ENCODE measurements at regions not wholly inside any gene's neighbourhood (a gene's known extent, or its start where the extent isn't known, plus 50 kb on each side); places are given as distances from the start of the nearest gene placed in this dataset.
"Not testable (repeated sequence)": the region's sequence is repeated elsewhere in the genome, so short reads cannot be mapped to it uniquely, and the experiment has no call there.

DNA sequence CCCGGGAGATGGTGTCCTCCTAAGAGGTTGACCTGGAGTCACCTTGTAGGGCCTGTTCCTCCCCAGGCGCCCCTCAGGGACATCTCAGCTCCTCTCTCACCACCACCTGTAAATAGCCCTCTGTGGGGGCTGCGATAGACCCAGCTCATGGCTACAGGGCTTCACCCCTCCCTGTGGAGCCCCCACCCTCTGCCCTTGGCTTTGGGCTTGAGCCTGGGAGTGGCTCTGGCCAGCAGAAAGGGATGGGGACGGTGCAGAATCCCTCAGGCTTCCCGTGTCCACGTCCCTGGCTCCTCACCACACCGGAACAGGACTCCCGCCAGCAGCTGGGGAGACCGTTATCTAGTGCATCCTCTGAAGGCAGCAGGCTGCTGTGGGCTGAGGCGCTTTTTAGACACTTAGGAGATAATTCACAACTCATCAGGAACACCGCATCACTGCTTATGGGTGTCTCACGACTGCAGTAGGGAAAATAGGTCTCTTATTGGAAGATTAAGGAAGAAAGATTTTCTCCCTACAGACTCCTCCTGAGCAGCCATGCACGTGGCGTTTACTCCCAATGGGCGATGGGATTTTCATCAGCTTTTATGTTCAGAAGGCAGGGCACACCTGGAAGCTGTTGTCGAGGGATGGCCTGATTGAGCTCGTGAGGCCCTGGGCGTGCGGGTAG lies 253.1 kb downstream of the ADGRD1 start:
- H3F3A ChIP-seq (ENCODE audit: insufficient read depth, low read length, poor library complexity, severe bottlenecking); H3K9me3 ChIP-seq (ENCODE audit: low read length); H3K4me2 ChIP-seq (ENCODE audit: low read length); H3K79me2 ChIP-seq (replicated peaks; ENCODE audit: insufficient read depth, low read length); H3K36me3 ChIP-seq (ENCODE audit: insufficient read depth, low read length); H2AFZ ChIP-seq (ENCODE audit: low read depth, low read length); H3K9me2 ChIP-seq (ENCODE audit: insufficient read depth, low read length); H3K27ac ChIP-seq (ENCODE audit: low read length); H3K9ac ChIP-seq (ENCODE audit: low read length); H3K27me3 ChIP-seq (ENCODE audit: insufficient read depth, low read depth, low read length); H3K4me3 ChIP-seq (ENCODE audit: low read length); H4K20me1 ChIP-seq (ENCODE audit: insufficient read depth): not testable (repeated sequence)
- TF ChIP-seq, protein P1, sequence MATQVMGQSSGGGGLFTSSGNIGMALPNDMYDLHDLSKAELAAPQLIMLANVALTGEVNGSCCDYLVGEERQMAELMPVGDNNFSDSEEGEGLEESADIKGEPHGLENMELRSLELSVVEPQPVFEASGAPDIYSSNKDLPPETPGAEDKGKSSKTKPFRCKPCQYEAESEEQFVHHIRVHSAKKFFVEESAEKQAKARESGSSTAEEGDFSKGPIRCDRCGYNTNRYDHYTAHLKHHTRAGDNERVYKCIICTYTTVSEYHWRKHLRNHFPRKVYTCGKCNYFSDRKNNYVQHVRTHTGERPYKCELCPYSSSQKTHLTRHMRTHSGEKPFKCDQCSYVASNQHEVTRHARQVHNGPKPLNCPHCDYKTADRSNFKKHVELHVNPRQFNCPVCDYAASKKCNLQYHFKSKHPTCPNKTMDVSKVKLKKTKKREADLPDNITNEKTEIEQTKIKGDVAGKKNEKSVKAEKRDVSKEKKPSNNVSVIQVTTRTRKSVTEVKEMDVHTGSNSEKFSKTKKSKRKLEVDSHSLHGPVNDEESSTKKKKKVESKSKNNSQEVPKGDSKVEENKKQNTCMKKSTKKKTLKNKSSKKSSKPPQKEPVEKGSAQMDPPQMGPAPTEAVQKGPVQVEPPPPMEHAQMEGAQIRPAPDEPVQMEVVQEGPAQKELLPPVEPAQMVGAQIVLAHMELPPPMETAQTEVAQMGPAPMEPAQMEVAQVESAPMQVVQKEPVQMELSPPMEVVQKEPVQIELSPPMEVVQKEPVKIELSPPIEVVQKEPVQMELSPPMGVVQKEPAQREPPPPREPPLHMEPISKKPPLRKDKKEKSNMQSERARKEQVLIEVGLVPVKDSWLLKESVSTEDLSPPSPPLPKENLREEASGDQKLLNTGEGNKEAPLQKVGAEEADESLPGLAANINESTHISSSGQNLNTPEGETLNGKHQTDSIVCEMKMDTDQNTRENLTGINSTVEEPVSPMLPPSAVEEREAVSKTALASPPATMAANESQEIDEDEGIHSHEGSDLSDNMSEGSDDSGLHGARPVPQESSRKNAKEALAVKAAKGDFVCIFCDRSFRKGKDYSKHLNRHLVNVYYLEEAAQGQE (IDR thresholded peaks at IDR 0.05; ENCODE audit: borderline replicate concordance) = peak; percentile 86

DNA sequence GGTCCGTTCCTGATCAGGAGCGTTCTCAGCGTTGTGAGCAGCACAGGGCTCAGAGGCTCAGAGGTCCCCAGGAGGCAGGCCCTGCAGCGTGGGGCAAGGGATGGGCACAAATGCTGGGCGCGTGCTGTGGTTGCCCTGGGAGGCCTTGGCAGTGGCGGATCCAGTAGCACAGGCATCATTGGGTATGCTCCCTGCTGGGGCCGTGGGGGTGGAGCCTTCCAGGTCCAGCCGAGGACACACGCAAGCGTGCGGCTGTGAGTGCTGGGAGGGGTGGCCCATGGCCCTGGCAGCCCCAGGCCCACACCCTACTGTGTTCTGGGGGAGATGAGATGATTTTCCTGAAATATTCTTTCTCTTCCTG lies 253.6 kb downstream of the ADGRD1 start:
- not testable (repeated sequence) for H3K36me3 ChIP-seq (ENCODE audit: insufficient read depth, low read length); H3K4me2 ChIP-seq (ENCODE audit: low read length); H3K9me2 ChIP-seq (ENCODE audit: insufficient read depth, low read length); H4K20me1 ChIP-seq (ENCODE audit: insufficient read depth); H3K4me3 ChIP-seq (ENCODE audit: low read length); H3F3A ChIP-seq (ENCODE audit: insufficient read depth, low read length, poor library complexity, severe bottlenecking); H3K79me2 ChIP-seq (replicated peaks; ENCODE audit: insufficient read depth, low read length); H3K27me3 ChIP-seq (ENCODE audit: insufficient read depth, low read depth, low read length); H3K9me3 ChIP-seq (ENCODE audit: low read length); H2AFZ ChIP-seq (ENCODE audit: low read depth, low read length); H3K9ac ChIP-seq (ENCODE audit: low read length); H3K27ac ChIP-seq (ENCODE audit: low read length)

DNA sequence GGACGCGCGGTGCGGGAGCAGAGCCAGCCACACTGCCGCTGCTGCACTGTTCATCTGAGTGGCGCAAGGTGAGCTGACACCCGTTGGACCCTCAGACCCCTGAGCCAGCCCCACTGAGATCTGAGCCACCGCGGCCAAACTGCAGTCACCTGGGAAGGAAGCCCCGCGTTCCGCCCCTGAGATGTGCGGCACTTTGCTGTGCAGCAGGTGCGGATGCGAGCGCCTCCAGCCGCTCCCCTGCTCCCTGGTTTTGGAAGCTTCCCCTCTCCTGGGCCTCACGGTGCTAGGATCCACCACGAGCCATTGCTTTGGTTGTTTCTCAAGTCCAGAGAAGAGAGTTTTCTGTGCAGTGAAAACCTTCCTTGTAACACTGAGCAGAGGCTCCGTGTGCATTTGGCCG lies 254.1 kb downstream of the ADGRD1 start:
- not testable (repeated sequence) for H3K36me3 ChIP-seq (ENCODE audit: insufficient read depth, low read length); H3F3A ChIP-seq (ENCODE audit: insufficient read depth, low read length, poor library complexity, severe bottlenecking); H2AFZ ChIP-seq (ENCODE audit: low read depth, low read length); H3K9me2 ChIP-seq (ENCODE audit: insufficient read depth, low read length); H3K27ac ChIP-seq (ENCODE audit: low read length); H3K27me3 ChIP-seq (ENCODE audit: insufficient read depth, low read depth, low read length); H4K20me1 ChIP-seq (ENCODE audit: insufficient read depth); H3K4me3 ChIP-seq (ENCODE audit: low read length); H3K9me3 ChIP-seq (ENCODE audit: low read length); H3K4me2 ChIP-seq (ENCODE audit: low read length); H3K9ac ChIP-seq (ENCODE audit: low read length); H3K79me2 ChIP-seq (replicated peaks; ENCODE audit: insufficient read depth, low read length)

DNA sequence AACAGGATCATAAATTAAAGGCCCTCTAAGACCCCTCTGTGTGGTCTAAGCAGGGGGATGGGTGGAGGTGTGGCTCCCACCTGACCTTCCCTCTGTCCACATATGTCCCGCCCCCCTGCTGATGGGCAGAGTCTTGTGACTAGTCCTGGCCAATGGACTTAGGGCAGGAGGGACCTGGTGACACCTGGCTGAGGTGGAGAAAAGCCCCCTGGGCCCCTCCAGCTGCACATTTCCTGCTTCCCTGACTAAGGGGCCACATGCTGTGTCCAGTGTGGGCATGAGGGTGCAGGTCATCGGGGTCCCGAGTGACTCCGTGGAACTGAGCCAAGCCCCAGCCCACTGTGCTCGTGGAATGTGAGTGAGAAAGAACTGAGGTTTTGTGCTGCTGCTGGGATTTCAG lies 254.7 kb downstream of the ADGRD1 start:
- Histone ChIP-seq H3K4me3 (ENCODE audit: low read length) (no peak overlapping the region), H3K36me3 (ENCODE audit: insufficient read depth, low read length) (no peaks in the 10 kb centered on the region), H3F3A (ENCODE audit: insufficient read depth, low read length, poor library complexity, severe bottlenecking) (no peaks in the 10 kb centered on the region), H3K9me2 (ENCODE audit: insufficient read depth, low read length) (no peaks in the 10 kb centered on the region), H3K79me2 (replicated peaks; ENCODE audit: insufficient read depth, low read length) (no peaks in the 10 kb centered on the region), H3K9ac (ENCODE audit: low read length) (no peak overlapping the region), H3K27me3 (ENCODE audit: insufficient read depth, low read depth, low read length) (no peaks in the 10 kb centered on the region), H3K27ac (ENCODE audit: low read length) (no peak overlapping the region), H3K9me3 (ENCODE audit: low read length) (no peaks in the 10 kb centered on the region), H2AFZ (ENCODE audit: low read depth, low read length) (no peak overlapping the region), H3K4me2 (ENCODE audit: low read length) (no peak overlapping the region), H4K20me1 (ENCODE audit: insufficient read depth) (no peaks in the 10 kb centered on the region)
- TF ChIP-seq, protein P1 (IDR thresholded peaks at IDR 0.05; ENCODE audit: borderline replicate concordance) = no peak
- no peak for TF ChIP-seq POLR2AphosphoS5 (IDR thresholded peaks at IDR 0.05)
- TF ChIP-seq EZH2 (IDR thresholded peaks at IDR 0.05; ENCODE audit: borderline replicate concordance, insufficient read depth, low read length, poor library complexity, severe bottlenecking) = no peak
- TF ChIP-seq MXI1 (conservative IDR thresholded peaks at IDR 0.05; ENCODE audit: poor library complexity, severe bottlenecking) = no peak
- TF ChIP-seq SMC3 (conservative IDR thresholded peaks at IDR 0.05; ENCODE audit: poor library complexity) = no peak
- TF ChIP-seq EP300 (conservative IDR thresholded peaks at IDR 0.05; ENCODE audit: poor library complexity, severe bottlenecking) = no peak
- no peak for TF ChIP-seq RAD21 (conservative IDR thresholded peaks at IDR 0.05)
- TF ChIP-seq TAF1 (IDR thresholded peaks at IDR 0.05; ENCODE audit: low read depth) = no peak
- TF ChIP-seq, protein P2, sequence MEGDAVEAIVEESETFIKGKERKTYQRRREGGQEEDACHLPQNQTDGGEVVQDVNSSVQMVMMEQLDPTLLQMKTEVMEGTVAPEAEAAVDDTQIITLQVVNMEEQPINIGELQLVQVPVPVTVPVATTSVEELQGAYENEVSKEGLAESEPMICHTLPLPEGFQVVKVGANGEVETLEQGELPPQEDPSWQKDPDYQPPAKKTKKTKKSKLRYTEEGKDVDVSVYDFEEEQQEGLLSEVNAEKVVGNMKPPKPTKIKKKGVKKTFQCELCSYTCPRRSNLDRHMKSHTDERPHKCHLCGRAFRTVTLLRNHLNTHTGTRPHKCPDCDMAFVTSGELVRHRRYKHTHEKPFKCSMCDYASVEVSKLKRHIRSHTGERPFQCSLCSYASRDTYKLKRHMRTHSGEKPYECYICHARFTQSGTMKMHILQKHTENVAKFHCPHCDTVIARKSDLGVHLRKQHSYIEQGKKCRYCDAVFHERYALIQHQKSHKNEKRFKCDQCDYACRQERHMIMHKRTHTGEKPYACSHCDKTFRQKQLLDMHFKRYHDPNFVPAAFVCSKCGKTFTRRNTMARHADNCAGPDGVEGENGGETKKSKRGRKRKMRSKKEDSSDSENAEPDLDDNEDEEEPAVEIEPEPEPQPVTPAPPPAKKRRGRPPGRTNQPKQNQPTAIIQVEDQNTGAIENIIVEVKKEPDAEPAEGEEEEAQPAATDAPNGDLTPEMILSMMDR (IDR thresholded peaks at IDR 0.05; ENCODE audit: poor library complexity, severe bottlenecking) = no peak

Data from neural cell (in vitro differentiated cells).